Stomach (tissue), 8 donors: ENCODE measurements at regions not wholly inside any gene's neighbourhood (a gene's known extent, or its start where the extent isn't known, plus 50 kb on each side); places are given as distances from the start of the nearest gene placed in this dataset.

ENCODE experiments used
- DNase-seq, 2 donors: peaks; one replicate each; pipeline versions ENCODE4 v3.0.0 to v3.0.0-alpha.2; 2013 to 2019
- H3K27ac ChIP-seq, 5 donors: fragments of 200-600 bp in 4 of 5; sonication (generic) in 4 of 5; one replicate each; pipeline ENCODE4 v1.5.1; 2013 to 2019; ENCODE audit warnings: mild to moderate bottlenecking in 1 of 5, moderate library complexity in 1 of 5
- H3K27me3 ChIP-seq, 3 donors: fragments of 200-600 bp; sonication (generic); one replicate each; pipeline ENCODE4 v1.5.1; 2017 to 2019; ENCODE audit warnings: mixed run types in 1 of 3
- H3K36me3 ChIP-seq, 4 donors: fragments of 200-600 bp; sonication (generic); 1 replicate in 3 of 4; 2 replicates in 1 of 4; pipeline ENCODE4 v1.5.1; 2016 to 2019
- H3K4me1 ChIP-seq, 4 donors: fragments of 200-600 bp; sonication (generic); one replicate each; pipeline ENCODE4 v1.5.1; 2016 to 2019
- H3K4me3 ChIP-seq, 4 donors: fragments of 200-600 bp; sonication (generic) in 3 of 4; one replicate each; pipeline ENCODE4 v1.5.1; 2016 to 2019; ENCODE audit warnings: mild to moderate bottlenecking in 1 of 4
- H3K9me3 ChIP-seq, 4 donors: fragments of 200-600 bp; sonication (generic); one replicate each; pipeline ENCODE4 v1.5.1; 2016 to 2019
- EP300 ChIP-seq: sonication (generic); formaldehyde crosslinking; IDR thresholded peaks from one replicate; pipeline ENCODE4 v1.6.1; 2017; ENCODE audit warnings: antibody characterized with exemption
- POLR2A ChIP-seq, 4 donors: fragments of 450-650 bp; IDR thresholded peaks; one replicate each; pipeline ENCODE4 v1.6.1; 2016; ENCODE audit warnings: antibody characterized with exemption in 4 of 4, control low read depth in 2 of 4, mild to moderate bottlenecking in 1 of 4, moderate library complexity in 1 of 4
- POLR2AphosphoS5 ChIP-seq, 3 donors: sonication (generic); formaldehyde crosslinking; IDR thresholded peaks; one replicate each; pipeline ENCODE4 v1.6.1; 2016; ENCODE audit warnings: antibody characterized with exemption in 3 of 3
- whole genome bisulfite sequencing, 5 donors: extraction: QIAGEN DNeasy Blood & Tissue Kit in 3 of 5; methylation state at CpG; one replicate each; pipeline versions ENCODE4 v1.1.5 to v1.1.7; 2013 to 2018; 5-methylcytosine and 5-hydroxymethylcytosine counted together
- intact Hi-C: fragments of 100-400 bp; cut with DNase I; formaldehyde crosslinking; loops from one replicate; pipeline ENCODE4 v1.15.1; 2023; ENCODE audit warnings: low total_unique reads
- TF ChIP-seq, protein P1 (sequence below), 7 experiments: fragments of 450-650 bp in 4 of 7; fragments of 200-600 bp in 3 of 7; sonication (generic) in 3 of 7; IDR thresholded peaks; one replicate each; pipeline ENCODE4 v1.5.1; 2016 to 2019; ENCODE audit warnings: antibody characterized with exemption in 7 of 7, control low read depth in 2 of 7, mild to moderate bottlenecking in 1 of 7
- donor health status: healthy with polysubstance abuse.
- donor health status: Bipolar disorder and iron deficiency.
- donor health status: healthy.

DNA sequence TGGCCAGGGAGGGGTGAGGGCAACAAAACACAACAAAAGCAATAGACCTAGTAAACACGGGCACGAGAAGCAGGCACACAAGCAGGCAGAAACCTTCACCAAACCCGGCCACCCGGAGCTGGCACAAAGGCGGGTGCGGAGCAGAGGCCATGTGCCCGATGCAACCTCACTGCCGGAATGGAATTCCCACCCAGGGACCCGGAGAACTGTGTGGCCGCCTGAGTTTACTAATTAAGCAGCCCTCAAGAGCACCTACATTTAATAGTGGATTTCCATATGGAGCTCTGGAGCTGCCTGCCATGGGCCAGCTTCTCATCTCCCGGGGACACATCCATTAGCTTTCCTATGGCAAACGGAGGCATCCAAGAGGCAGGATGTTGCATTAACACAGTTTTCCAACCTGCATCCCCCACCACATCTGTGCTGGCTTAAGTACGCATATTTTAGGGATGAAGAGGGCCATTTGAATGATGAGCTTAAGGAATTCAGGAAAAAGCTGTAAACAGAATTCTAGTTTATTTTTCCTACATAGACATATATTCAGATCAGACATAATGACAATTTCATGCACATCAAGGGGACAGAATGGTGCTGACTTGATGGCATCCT lies 104.5 kb upstream of the SMIM21 start:
- no peak overlapping the region for H3K27ac ChIP-seq
- intact Hi-C loops = no loop called here
- no peak overlapping the region for H3K4me3 ChIP-seq
- H3K36me3 ChIP-seq = no peaks in the 10 kb centered on the region
- TF ChIP-seq EP300 = no peak
- TF ChIP-seq, protein P1, sequence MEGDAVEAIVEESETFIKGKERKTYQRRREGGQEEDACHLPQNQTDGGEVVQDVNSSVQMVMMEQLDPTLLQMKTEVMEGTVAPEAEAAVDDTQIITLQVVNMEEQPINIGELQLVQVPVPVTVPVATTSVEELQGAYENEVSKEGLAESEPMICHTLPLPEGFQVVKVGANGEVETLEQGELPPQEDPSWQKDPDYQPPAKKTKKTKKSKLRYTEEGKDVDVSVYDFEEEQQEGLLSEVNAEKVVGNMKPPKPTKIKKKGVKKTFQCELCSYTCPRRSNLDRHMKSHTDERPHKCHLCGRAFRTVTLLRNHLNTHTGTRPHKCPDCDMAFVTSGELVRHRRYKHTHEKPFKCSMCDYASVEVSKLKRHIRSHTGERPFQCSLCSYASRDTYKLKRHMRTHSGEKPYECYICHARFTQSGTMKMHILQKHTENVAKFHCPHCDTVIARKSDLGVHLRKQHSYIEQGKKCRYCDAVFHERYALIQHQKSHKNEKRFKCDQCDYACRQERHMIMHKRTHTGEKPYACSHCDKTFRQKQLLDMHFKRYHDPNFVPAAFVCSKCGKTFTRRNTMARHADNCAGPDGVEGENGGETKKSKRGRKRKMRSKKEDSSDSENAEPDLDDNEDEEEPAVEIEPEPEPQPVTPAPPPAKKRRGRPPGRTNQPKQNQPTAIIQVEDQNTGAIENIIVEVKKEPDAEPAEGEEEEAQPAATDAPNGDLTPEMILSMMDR (IDR thresholded peaks at IDR 0.05) = no peak
- TF ChIP-seq POLR2A (IDR thresholded peaks at IDR 0.05) = no peak
- TF ChIP-seq POLR2AphosphoS5 (IDR thresholded peaks at IDR 0.05) = no peak
- no peaks in the 10 kb centered on the region for H3K4me1 ChIP-seq
- no peak for DNase-seq
- no peaks in the 10 kb centered on the region for H3K9me3 ChIP-seq
- H3K27me3 ChIP-seq = no peaks in the 10 kb centered on the region
- WGBS, 5 donors = 88 to 92% (median 91%) methylated on average over 10 to 13 of the region's 13 CpGs

DNA sequence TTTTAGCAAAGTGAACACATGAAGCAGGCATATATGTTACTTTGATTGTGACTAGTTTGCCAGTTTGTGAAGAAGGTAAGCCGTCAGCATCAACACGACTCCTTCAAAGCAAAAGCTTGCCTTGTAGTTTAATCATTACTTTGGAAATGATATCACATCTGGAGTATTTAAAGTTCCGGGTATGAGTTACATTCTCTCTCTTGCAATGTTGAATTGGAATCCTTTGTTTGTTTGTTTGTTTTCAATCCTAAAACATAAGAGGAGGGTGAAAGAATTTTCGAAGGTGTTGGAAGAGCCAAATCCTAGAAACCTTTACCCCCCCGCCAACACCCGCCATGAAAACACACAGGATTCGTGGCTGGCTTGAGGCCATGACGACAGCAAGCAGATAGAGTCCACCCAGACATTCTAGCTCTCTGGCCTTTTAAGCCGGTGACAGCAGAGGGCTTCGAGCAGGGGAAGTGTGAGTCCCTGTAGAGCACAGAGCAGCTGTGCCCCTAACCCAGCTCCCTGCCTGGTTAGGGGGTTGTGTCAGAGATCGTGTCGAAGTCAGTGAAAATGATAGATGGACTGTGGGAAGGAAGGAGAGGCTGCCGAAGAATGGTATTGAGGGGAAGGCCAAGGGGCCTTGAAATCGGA lies 103.8 kb upstream of the SMIM21 start:
- H3K9me3 ChIP-seq = no peaks in the 10 kb centered on the region
- TF ChIP-seq EP300 = no peak
- TF ChIP-seq, protein P1 (IDR thresholded peaks at IDR 0.05) = no peak
- DNase-seq = no peak
- H3K27me3 ChIP-seq = no peaks in the 10 kb centered on the region
- H3K4me1 ChIP-seq = no peaks in the 10 kb centered on the region
- no peak overlapping the region for H3K27ac ChIP-seq
- H3K4me3 ChIP-seq = no peak overlapping the region
- intact Hi-C loops = no loop called here
- H3K36me3 ChIP-seq = no peaks in the 10 kb centered on the region
- WGBS, 5 donors = 64 to 73% (median 71%) methylated on average over 14 of the region's 14 CpGs

DNA sequence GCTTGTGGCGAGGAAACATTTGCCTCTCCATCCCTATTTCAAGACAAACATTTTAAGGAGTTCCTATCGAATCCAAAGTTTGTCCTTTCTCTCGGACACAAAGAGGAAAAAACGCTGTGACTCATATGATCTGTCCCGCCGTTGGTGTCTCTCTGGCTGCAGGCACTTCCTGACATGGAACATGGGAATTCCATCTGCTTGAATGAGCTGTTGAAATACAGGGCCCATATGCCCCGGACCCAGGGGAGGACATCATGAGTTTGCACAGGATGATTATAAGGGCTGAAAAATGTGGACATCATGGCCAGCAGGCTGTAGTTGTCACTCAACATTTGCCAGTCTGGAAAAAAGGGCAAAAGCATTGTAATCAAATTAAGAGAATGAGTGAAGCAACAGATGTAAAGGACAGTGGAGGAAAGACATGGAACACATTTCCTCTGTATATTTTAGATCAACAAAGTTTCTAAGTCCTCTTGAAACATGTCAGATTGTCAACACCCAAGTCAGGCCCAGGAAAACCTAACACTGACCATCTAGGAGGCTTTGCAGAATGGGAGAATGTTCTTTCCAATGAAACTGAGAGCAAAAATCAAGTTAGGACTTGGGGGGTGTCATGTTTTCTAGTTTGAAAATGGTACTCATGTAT lies 103.2 kb upstream of the SMIM21 start:
- H3K9me3 ChIP-seq = no peaks in the 10 kb centered on the region
- no peaks in the 10 kb centered on the region for H3K4me1 ChIP-seq
- DNase-seq = no peak
- H3K27me3 ChIP-seq = no peaks in the 10 kb centered on the region
- 75 to 84% (median 83%) methylated on average over 7 of the region's 7 CpGs for WGBS, 5 donors
- H3K4me3 ChIP-seq = no peak overlapping the region
- TF ChIP-seq, protein P1 (IDR thresholded peaks at IDR 0.05) = no peak
- intact Hi-C loops = no loop called here
- no peak overlapping the region for H3K27ac ChIP-seq
- H3K36me3 ChIP-seq = no peaks in the 10 kb centered on the region

DNA sequence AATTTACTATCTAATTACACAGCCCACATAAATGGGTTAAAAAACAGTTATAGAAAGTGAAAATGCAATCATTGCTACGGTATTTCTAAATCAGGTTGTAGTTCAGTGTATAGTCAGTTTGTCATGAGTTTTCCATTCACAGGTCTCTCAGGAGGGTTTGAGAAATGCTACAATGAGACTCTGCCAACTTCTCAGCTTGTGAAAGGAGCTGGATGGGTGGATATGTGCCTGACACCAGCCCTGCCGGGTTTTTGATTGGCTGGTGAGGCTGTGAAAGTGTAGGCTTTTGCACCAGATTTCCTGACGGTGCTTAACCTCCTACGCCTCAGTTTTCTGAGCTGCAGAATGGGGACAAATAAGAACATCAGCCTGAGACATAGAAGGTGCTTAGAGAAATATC lies 102.6 kb upstream of the SMIM21 start:
- intact Hi-C loops = no loop called here
- H3K4me3 ChIP-seq = no peak overlapping the region

More for the DNA sequence above, 102.6 kb upstream of the SMIM21 start:
- H3K9me3 ChIP-seq = no peaks in the 10 kb centered on the region
- H3K27ac ChIP-seq = no peak overlapping the region
- no peak for DNase-seq
- WGBS, 5 donors = 56 to 69% (median 58%) methylated on average over 4 of the region's 4 CpGs
- no peaks in the 10 kb centered on the region for H3K27me3 ChIP-seq
- TF ChIP-seq EP300 = no peak
- TF ChIP-seq, protein P1 (IDR thresholded peaks at IDR 0.05) = no peak
- TF ChIP-seq POLR2A (IDR thresholded peaks at IDR 0.05) = no peak
- TF ChIP-seq POLR2AphosphoS5 (IDR thresholded peaks at IDR 0.05) = no peak
- no peaks in the 10 kb centered on the region for H3K4me1 ChIP-seq
- no peaks in the 10 kb centered on the region for H3K36me3 ChIP-seq
